Astrocyte (in vitro differentiated cells and primary cell): ENCODE measurements at regions not wholly inside any gene's neighbourhood (a gene's known extent, or its start where the extent isn't known, plus 50 kb on each side); places are given as distances from the start of the nearest gene placed in this dataset.

Source experiments
- EZH2 ChIP-seq: IDR thresholded peaks from 2 replicates; pipeline ENCODE4 v1.6.1; 2012; ENCODE audit warnings: mild to moderate bottlenecking, low read length, inconsistent platforms; ENCODE audit not compliant: insufficient read depth
- TF ChIP-seq, protein P1 (sequence below): IDR thresholded peaks from 2 replicates; pipeline ENCODE4 v1.5.1; 2011; ENCODE audit warnings: low read depth, mild to moderate bottlenecking, inconsistent platforms, low read length, moderate library complexity; ENCODE audit not compliant: insufficient read depth

GRCh38 chr12:130242506-130242905, 80.2 kb downstream of the FZD10 start:
- TF ChIP-seq, protein P1, sequence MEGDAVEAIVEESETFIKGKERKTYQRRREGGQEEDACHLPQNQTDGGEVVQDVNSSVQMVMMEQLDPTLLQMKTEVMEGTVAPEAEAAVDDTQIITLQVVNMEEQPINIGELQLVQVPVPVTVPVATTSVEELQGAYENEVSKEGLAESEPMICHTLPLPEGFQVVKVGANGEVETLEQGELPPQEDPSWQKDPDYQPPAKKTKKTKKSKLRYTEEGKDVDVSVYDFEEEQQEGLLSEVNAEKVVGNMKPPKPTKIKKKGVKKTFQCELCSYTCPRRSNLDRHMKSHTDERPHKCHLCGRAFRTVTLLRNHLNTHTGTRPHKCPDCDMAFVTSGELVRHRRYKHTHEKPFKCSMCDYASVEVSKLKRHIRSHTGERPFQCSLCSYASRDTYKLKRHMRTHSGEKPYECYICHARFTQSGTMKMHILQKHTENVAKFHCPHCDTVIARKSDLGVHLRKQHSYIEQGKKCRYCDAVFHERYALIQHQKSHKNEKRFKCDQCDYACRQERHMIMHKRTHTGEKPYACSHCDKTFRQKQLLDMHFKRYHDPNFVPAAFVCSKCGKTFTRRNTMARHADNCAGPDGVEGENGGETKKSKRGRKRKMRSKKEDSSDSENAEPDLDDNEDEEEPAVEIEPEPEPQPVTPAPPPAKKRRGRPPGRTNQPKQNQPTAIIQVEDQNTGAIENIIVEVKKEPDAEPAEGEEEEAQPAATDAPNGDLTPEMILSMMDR, result no peak
- TF ChIP-seq EZH2, result no peak
